GM13976 (cell line): ENCODE measurements at regions not wholly inside any gene's neighbourhood (a gene's known extent, or its start where the extent isn't known, plus 50 kb on each side); places are given as distances from the start of the nearest gene placed in this dataset.
"Not testable (repeated sequence)": the region's sequence is repeated elsewhere in the genome, so short reads cannot be mapped to it uniquely, and the experiment has no call there.

Experiments
- DNase-seq: peaks from one replicate; pipeline ENCODE4 v3.0.0; 2012; ENCODE audit warnings: low spot score
- CTCF ChIP-seq: IDR thresholded peaks from 2 replicates; pipeline ENCODE4 v1.5.1; 2012; ENCODE audit warnings: borderline replicate concordance, mild to moderate bottlenecking; ENCODE audit not compliant: insufficient read depth; ENCODE audit errors: extremely low read depth, missing control alignments, control extremely low read depth
- in situ Hi-C: fragments of 300-500 bp; cut with MboI; formaldehyde crosslinking; loops from one replicate; pipeline ENCODE4 v1.12.0; 2022; ENCODE audit warnings: low sequenced_read_pairs, mixed read lengths, inconsistent platforms; ENCODE audit not compliant: unreplicated experiment

GRCh38 chr4:19025031-19025430 lies 1003.5 kb upstream of the LCORL start:
- no peak for DNase-seq
- in situ Hi-C loops: no loop called here
- TF ChIP-seq CTCF: no peak

- DNase-seq: no peak
- TF ChIP-seq CTCF: no peak
- in situ Hi-C loops: no loop called here
Measured at GRCh38 chr4:19024047-19024446, 1002.5 kb upstream of the LCORL start.

- no peak for DNase-seq
- no peak for TF ChIP-seq CTCF
- in situ Hi-C loops: no loop called here
Measured at GRCh38 chr4:19021617-19022016, 1000.1 kb upstream of the LCORL start.

- DNase-seq, in situ Hi-C loops: not testable (repeated sequence)
Measured at GRCh38 chr4:19016550-19016949, 995.0 kb upstream of the LCORL start.

GRCh38 chr4:19014594-19014993 lies 993.0 kb upstream of the LCORL start:
- TF ChIP-seq CTCF: no peak
- in situ Hi-C loops: no loop called here
- no peak for DNase-seq

GRCh38 chr4:19010761-19011160 lies 989.2 kb upstream of the LCORL start:
- DNase-seq: no peak
- in situ Hi-C loops: no loop called here
- no peak for TF ChIP-seq CTCF

GRCh38 chr4:19009881-19010280 lies 988.3 kb upstream of the LCORL start:
- DNase-seq: no peak
- no peak for TF ChIP-seq CTCF
- in situ Hi-C loops: no loop called here
